ENCODE measurements at regions not wholly inside any gene's neighbourhood (a gene's known extent, or its start where the extent isn't known, plus 50 kb on each side); places are given as distances from the start of the nearest gene placed in this dataset.
"Not testable (repeated sequence)": the region's sequence is repeated elsewhere in the genome, so short reads cannot be mapped to it uniquely, and the experiment has no call there.

DNA sequence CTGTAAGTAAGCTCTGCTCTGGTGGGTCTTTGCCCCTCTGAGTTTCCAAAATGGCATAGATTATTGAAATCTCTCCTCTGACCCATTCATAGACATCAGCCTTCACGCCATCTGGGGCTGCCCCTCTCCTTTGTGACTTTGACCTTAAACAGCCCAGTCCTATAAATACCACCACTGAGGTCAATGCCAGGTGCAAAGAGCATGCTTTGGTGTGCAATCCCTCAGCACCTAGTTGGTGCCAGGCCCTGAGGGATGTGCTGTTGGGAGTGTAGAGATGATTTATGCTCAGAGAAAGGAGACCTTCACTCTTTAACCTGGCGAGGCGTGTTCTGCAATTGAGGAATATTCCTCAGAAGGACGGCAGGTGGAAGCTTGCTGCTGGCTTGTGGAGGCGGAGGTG lies 121.7 kb upstream of the TSHZ3 start:
- H4K91ac ChIP-seq (ENCODE audit: low read depth, low read length) = no peak overlapping the region
- H2BK12ac ChIP-seq (ENCODE audit: low read length) = no peak overlapping the region
- no peak overlapping the region for H3K18ac ChIP-seq (ENCODE audit: low read length)
- no peak overlapping the region for H3K4ac ChIP-seq (ENCODE audit: low read depth, low read length)
- H4K8ac ChIP-seq (ENCODE audit: low read depth, low read length) = no peak overlapping the region
- no peak overlapping the region for H3K27ac ChIP-seq (ENCODE audit: low read depth, low read length)
- H3K4me2 ChIP-seq (ENCODE audit: low read length) = no peak overlapping the region
- no peaks in the 10 kb centered on the region for H3K79me2 ChIP-seq (ENCODE audit: control insufficient read depth, insufficient read depth, low read length, poor library complexity)
- no peak overlapping the region for H2BK120ac ChIP-seq (ENCODE audit: insufficient read depth, low read length, poor library complexity)
- H3K79me1 ChIP-seq (ENCODE audit: low read length) = no peaks in the 10 kb centered on the region
- H3K9ac ChIP-seq (ENCODE audit: low read length) = no peak overlapping the region
- no peaks in the 10 kb centered on the region for H3K4me1 ChIP-seq (ENCODE audit: control insufficient read depth in 1 of 2, insufficient read depth in 2 of 2, low read length in 2 of 2)
- H3K14ac ChIP-seq (ENCODE audit: low read length) = no peak overlapping the region
- H2AFZ ChIP-seq (ENCODE audit: insufficient read depth, low read length, poor library complexity) = no peak overlapping the region
- no peaks in the 10 kb centered on the region for H3K27me3 ChIP-seq (ENCODE audit: insufficient read depth, low read length)
- no peaks in the 10 kb centered on the region for H3K36me3 ChIP-seq (ENCODE audit: control insufficient read depth in 1 of 2, insufficient read depth in 2 of 2, low read length in 2 of 2)
- H2AK5ac ChIP-seq (ENCODE audit: low read length) = no peak overlapping the region
- no peaks in the 10 kb centered on the region for H3K9me3 ChIP-seq (ENCODE audit: insufficient read depth, low read depth, low read length)
- DNase-seq = no peak
- H3K4me3 ChIP-seq (ENCODE audit: low read depth, low read length) = peak overlapping the region; percentile 20
- no peak overlapping the region for H2BK5ac ChIP-seq (ENCODE audit: low read depth, low read length, poor library complexity)
- WGBS (ENCODE audit: extremely low coverage, insufficient coverage, insufficient read length) = no CpG with 5 or more reads among the region's 5 CpGs
- no peak overlapping the region for H4K12ac ChIP-seq (ENCODE audit: low read depth, low read length)
- H3K23ac ChIP-seq (ENCODE audit: low read length) = no peak overlapping the region

DNA sequence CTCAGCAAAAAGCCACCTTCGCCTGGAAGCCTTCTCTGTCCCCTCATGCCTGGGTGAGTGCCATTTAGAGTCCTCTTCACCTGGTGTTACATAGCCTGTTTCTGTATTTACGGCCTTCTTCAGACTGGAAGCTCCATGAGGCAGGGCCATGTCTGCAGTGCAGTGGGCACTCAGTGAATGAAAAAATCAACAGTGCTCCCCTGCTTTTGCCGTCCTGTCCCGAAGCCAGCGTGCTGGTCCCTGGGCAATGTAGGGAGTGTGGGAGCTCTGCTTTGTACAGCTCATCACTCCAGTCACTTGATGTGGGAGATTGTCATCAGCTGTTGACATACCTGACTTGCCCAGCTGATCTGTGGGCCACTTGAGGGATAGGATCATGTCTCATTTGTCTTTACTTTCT lies 129.0 kb upstream of the TSHZ3 start:
- Histone ChIP-seq H3K79me2 (ENCODE audit: control insufficient read depth, insufficient read depth, low read length, poor library complexity) (no peaks in the 10 kb centered on the region), H3K9me3 (ENCODE audit: insufficient read depth, low read depth, low read length) (peaks cover 3% of the 10 kb centered on the region), H3K4me3 (ENCODE audit: low read depth, low read length) (no peak overlapping the region), H3K36me3 (ENCODE audit: control insufficient read depth in 1 of 2, insufficient read depth in 2 of 2, low read length in 2 of 2) (no peaks in the 10 kb centered on the region), H3K14ac (ENCODE audit: low read length) (no peak overlapping the region), H3K23ac (ENCODE audit: low read length) (no peak overlapping the region), H3K9ac (ENCODE audit: low read length) (no peak overlapping the region), H3K4ac (ENCODE audit: low read depth, low read length) (no peak overlapping the region), H4K8ac (ENCODE audit: low read depth, low read length) (no peak overlapping the region), H2BK12ac (ENCODE audit: low read length) (no peak overlapping the region), H3K79me1 (ENCODE audit: low read length) (no peaks in the 10 kb centered on the region), H2AK5ac (ENCODE audit: low read length) (no peak overlapping the region), H2AFZ (ENCODE audit: insufficient read depth, low read length, poor library complexity) (no peak overlapping the region), H3K27ac (ENCODE audit: low read depth, low read length) (no peak overlapping the region), H2BK5ac (ENCODE audit: low read depth, low read length, poor library complexity) (no peak overlapping the region), H3K4me2 (ENCODE audit: low read length) (no peak overlapping the region), H2BK120ac (ENCODE audit: insufficient read depth, low read length, poor library complexity) (no peak overlapping the region), H4K12ac (ENCODE audit: low read depth, low read length) (no peak overlapping the region), H3K4me1 (ENCODE audit: control insufficient read depth in 1 of 2, insufficient read depth in 2 of 2, low read length in 2 of 2) (no peaks in the 10 kb centered on the region), H3K27me3 (ENCODE audit: insufficient read depth, low read length) (no peaks in the 10 kb centered on the region), H4K91ac (ENCODE audit: low read depth, low read length) (no peak overlapping the region), H3K18ac (ENCODE audit: low read length) (no peak overlapping the region)
- no CpG with 5 or more reads among the region's 5 CpGs for WGBS (ENCODE audit: extremely low coverage, insufficient coverage, insufficient read length)
- no peak for DNase-seq

DNA sequence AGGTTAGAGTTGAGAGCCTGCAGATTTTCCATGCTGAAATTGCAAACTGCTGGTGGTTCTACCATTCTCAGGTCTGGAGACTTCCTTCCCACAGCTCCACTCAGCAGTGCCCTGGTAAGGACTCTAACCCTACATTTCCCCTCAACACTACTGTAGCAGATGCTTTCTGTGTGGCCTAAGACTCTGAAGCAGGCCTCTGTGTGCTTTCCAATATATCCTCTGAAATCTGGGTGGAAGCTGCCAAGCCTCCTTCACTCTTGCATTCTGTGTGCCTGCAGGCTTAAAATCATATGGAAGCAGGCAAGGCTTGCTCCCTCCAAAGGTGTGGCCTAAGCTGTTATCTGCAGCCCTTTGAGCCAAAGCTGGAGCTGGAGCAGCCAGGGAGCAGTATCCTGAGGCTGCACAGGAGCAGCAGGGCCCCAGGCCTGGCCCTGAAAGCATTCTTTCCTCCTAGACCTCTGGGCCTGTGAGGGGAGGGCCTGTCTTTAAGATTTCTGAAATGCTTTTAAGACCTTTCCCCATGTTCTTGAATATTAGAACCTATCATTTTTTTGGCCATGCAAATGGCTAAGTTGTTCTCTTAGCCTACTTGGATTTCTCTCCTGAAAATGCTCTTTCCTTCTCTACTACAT lies 134.1 kb upstream of the TSHZ3 start:
- H2AK5ac ChIP-seq (ENCODE audit: low read length) = no peak overlapping the region
- no peak for DNase-seq
- H3K14ac ChIP-seq (ENCODE audit: low read length) = no peak overlapping the region
- H3K27me3 ChIP-seq (ENCODE audit: insufficient read depth, low read length) = no peaks in the 10 kb centered on the region
- no peak overlapping the region for H4K8ac ChIP-seq (ENCODE audit: low read depth, low read length)
- H3K4me3 ChIP-seq (ENCODE audit: low read depth, low read length) = no peak overlapping the region
- H2BK12ac ChIP-seq (ENCODE audit: low read length) = no peak overlapping the region
- H3K27ac ChIP-seq (ENCODE audit: low read depth, low read length) = no peak overlapping the region
- H3K4me2 ChIP-seq (ENCODE audit: low read length) = no peak overlapping the region
- no peak overlapping the region for H2BK120ac ChIP-seq (ENCODE audit: insufficient read depth, low read length, poor library complexity)
- H3K4ac ChIP-seq (ENCODE audit: low read depth, low read length) = no peak overlapping the region
- H3K4me1 ChIP-seq (ENCODE audit: control insufficient read depth in 1 of 2, insufficient read depth in 2 of 2, low read length in 2 of 2) = no peaks in the 10 kb centered on the region
- no peaks in the 10 kb centered on the region for H3K79me1 ChIP-seq (ENCODE audit: low read length)
- peaks cover 14% of the 10 kb centered on the region for H3K9me3 ChIP-seq (ENCODE audit: insufficient read depth, low read depth, low read length)
- no peak overlapping the region for H4K12ac ChIP-seq (ENCODE audit: low read depth, low read length)
- H3K23ac ChIP-seq (ENCODE audit: low read length) = no peak overlapping the region
- no peak overlapping the region for H3K18ac ChIP-seq (ENCODE audit: low read length)
- no peak overlapping the region for H3K9ac ChIP-seq (ENCODE audit: low read length)
- H4K91ac ChIP-seq (ENCODE audit: low read depth, low read length) = no peak overlapping the region
- H3K36me3 ChIP-seq (ENCODE audit: control insufficient read depth in 1 of 2, insufficient read depth in 2 of 2, low read length in 2 of 2) = no peaks in the 10 kb centered on the region
- no peak overlapping the region for H2BK5ac ChIP-seq (ENCODE audit: low read depth, low read length, poor library complexity)
- no peak overlapping the region for H2AFZ ChIP-seq (ENCODE audit: insufficient read depth, low read length, poor library complexity)
- H3K79me2 ChIP-seq (ENCODE audit: control insufficient read depth, insufficient read depth, low read length, poor library complexity) = no peaks in the 10 kb centered on the region

DNA sequence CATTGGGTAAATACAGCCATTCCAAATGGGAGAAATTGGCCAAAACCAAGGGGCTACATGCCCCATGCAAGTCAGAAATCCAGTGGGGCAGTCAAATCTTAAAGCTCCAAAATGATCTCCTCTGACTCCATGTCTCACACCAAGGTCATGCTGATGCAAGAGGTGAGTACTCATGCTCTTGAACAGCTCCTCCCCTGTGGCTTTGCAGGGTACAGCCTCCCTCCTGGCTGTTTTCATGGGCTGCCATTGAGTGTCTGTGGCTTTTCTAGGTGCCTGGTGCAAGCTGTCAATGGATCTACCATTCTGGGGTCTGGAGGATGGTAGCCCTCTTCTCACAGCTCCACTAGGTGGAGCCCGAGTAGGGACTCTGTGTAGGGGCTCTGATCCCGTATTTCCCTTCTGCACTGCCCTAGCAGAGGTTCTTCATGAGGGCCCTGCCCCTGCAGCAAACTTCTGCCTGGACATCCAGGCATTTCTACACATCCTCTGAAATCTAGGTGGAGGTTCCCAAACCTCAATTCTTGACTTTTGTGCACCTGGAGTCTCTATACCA lies 135.7 kb upstream of the TSHZ3 start:
- not testable (repeated sequence) for H3K4me1 ChIP-seq (ENCODE audit: control insufficient read depth in 1 of 2, insufficient read depth in 2 of 2, low read length in 2 of 2); H2AK5ac ChIP-seq (ENCODE audit: low read length); H3K23ac ChIP-seq (ENCODE audit: low read length); H2BK120ac ChIP-seq (ENCODE audit: insufficient read depth, low read length, poor library complexity); H3K79me2 ChIP-seq (ENCODE audit: control insufficient read depth, insufficient read depth, low read length, poor library complexity); H2BK12ac ChIP-seq (ENCODE audit: low read length); H4K8ac ChIP-seq (ENCODE audit: low read depth, low read length); H3K18ac ChIP-seq (ENCODE audit: low read length); H2BK5ac ChIP-seq (ENCODE audit: low read depth, low read length, poor library complexity); H2AFZ ChIP-seq (ENCODE audit: insufficient read depth, low read length, poor library complexity); H3K4ac ChIP-seq (ENCODE audit: low read depth, low read length); H4K91ac ChIP-seq (ENCODE audit: low read depth, low read length); H4K12ac ChIP-seq (ENCODE audit: low read depth, low read length); H3K9ac ChIP-seq (ENCODE audit: low read length); H3K4me2 ChIP-seq (ENCODE audit: low read length); H3K27ac ChIP-seq (ENCODE audit: low read depth, low read length); H3K14ac ChIP-seq (ENCODE audit: low read length); H3K79me1 ChIP-seq (ENCODE audit: low read length); H3K36me3 ChIP-seq (ENCODE audit: control insufficient read depth in 1 of 2, insufficient read depth in 2 of 2, low read length in 2 of 2); H3K4me3 ChIP-seq (ENCODE audit: low read depth, low read length); H3K27me3 ChIP-seq (ENCODE audit: insufficient read depth, low read length)
- DNase-seq = peak in 1 of 2 donors; percentile 10
- WGBS (ENCODE audit: extremely low coverage, insufficient coverage, insufficient read length) = no CpG with 5 or more reads among the region's 2 CpGs
- H3K9me3 ChIP-seq (ENCODE audit: insufficient read depth, low read depth, low read length) = peaks cover 12% of the 10 kb centered on the region
